Stomach (tissue), 8 donors: ENCODE measurements at regions not wholly inside any gene's neighbourhood (a gene's known extent, or its start where the extent isn't known, plus 50 kb on each side); places are given as distances from the start of the nearest gene placed in this dataset.
"Not testable (repeated sequence)": the region's sequence is repeated elsewhere in the genome, so short reads cannot be mapped to it uniquely, and the experiment has no call there.

Source experiments
- DNase-seq, 2 donors: peaks; one replicate each; pipeline versions ENCODE4 v3.0.0 to v3.0.0-alpha.2; 2013 to 2019
- H3K27ac ChIP-seq, 5 donors: fragments of 200-600 bp in 4 of 5; sonication (generic) in 4 of 5; one replicate each; pipeline ENCODE4 v1.5.1; 2013 to 2019; ENCODE audit warnings: mild to moderate bottlenecking in 1 of 5, moderate library complexity in 1 of 5
- H3K27me3 ChIP-seq, 3 donors: fragments of 200-600 bp; sonication (generic); one replicate each; pipeline ENCODE4 v1.5.1; 2017 to 2019; ENCODE audit warnings: mixed run types in 1 of 3
- H3K36me3 ChIP-seq, 4 donors: fragments of 200-600 bp; sonication (generic); 1 replicate in 3 of 4; 2 replicates in 1 of 4; pipeline ENCODE4 v1.5.1; 2016 to 2019
- H3K4me1 ChIP-seq, 4 donors: fragments of 200-600 bp; sonication (generic); one replicate each; pipeline ENCODE4 v1.5.1; 2016 to 2019
- H3K4me3 ChIP-seq, 4 donors: fragments of 200-600 bp; sonication (generic) in 3 of 4; one replicate each; pipeline ENCODE4 v1.5.1; 2016 to 2019; ENCODE audit warnings: mild to moderate bottlenecking in 1 of 4
- H3K9me3 ChIP-seq, 4 donors: fragments of 200-600 bp; sonication (generic); one replicate each; pipeline ENCODE4 v1.5.1; 2016 to 2019
- EP300 ChIP-seq: sonication (generic); formaldehyde crosslinking; IDR thresholded peaks from one replicate; pipeline ENCODE4 v1.6.1; 2017; ENCODE audit warnings: antibody characterized with exemption
- POLR2A ChIP-seq, 4 donors: fragments of 450-650 bp; IDR thresholded peaks; one replicate each; pipeline ENCODE4 v1.6.1; 2016; ENCODE audit warnings: antibody characterized with exemption in 4 of 4, control low read depth in 2 of 4, mild to moderate bottlenecking in 1 of 4, moderate library complexity in 1 of 4
- POLR2AphosphoS5 ChIP-seq, 3 donors: sonication (generic); formaldehyde crosslinking; IDR thresholded peaks; one replicate each; pipeline ENCODE4 v1.6.1; 2016; ENCODE audit warnings: antibody characterized with exemption in 3 of 3
- WGBS, 5 donors: extraction: QIAGEN DNeasy Blood & Tissue Kit in 3 of 5; methylation state at CpG; one replicate each; pipeline versions ENCODE4 v1.1.5 to v1.1.7; 2013 to 2018; 5-methylcytosine and 5-hydroxymethylcytosine counted together
- intact Hi-C: fragments of 100-400 bp; cut with DNase I; formaldehyde crosslinking; loops from one replicate; pipeline ENCODE4 v1.15.1; 2023; ENCODE audit warnings: low total_unique reads
- TF ChIP-seq, protein P1 (sequence below), 7 experiments: fragments of 450-650 bp in 4 of 7; fragments of 200-600 bp in 3 of 7; sonication (generic) in 3 of 7; IDR thresholded peaks; one replicate each; pipeline ENCODE4 v1.5.1; 2016 to 2019; ENCODE audit warnings: antibody characterized with exemption in 7 of 7, control low read depth in 2 of 7, mild to moderate bottlenecking in 1 of 7
- donor health status: healthy with polysubstance abuse.
- donor health status: Bipolar disorder and iron deficiency.
- donor health status: healthy.

DNA sequence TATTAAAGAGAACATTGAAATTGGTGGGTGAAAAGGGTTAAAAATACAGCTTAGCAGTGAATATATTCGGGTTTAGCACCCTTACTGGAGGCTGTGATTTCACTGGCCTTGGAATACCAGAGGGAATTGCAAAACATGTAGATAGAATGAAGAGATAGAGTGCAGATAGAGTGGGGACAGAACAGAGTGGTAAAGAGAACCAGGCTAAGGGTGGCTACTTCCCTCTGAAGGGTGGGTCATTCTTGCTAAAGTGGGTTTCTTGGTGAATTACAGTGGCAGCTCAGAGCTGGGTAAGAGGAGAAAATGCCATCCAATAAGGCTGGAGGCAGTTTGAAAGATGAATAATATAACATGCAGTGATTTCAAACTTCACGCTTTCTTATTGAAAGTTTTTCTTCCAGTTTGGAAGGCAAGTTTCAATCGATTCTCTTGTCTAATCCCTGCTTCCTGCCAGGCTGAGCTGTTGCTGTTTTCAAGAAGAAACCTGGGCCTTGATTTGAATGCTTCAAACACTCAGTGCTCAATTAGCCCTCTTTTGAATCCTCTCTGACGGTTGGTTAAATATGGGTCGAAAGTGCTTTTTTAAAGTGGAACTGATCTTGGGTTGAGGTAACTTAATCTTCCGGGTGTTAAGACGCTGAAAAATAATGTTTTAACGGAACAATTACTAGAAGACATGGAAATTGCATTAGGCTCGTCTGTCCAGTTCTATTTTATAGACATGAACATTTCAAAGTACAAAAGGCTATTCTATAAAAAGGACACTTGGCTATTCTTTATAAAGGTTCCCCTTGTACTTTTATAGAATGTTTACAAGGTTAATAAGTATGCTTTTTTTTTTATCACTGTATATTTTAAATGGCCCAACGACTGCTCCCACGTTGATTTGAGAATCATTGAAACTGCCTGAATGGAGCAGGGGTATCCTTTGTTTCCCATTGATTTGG is 203.3 kb downstream of the BCAS1 start:
- peak overlapping the region; percentile 71 to 91 (median 83) for H3K27ac ChIP-seq
- 16 to 33% (median 22%) methylated on average over 11 of the region's 11 CpGs for WGBS, 5 donors
- no peaks in the 10 kb centered on the region for H3K9me3 ChIP-seq
- intact Hi-C loops = no loop called here
- no peak overlapping the region for H3K4me3 ChIP-seq
- peaks cover 38 to 77% (median 61%) of the 10 kb centered on the region in 4 donors for H3K4me1 ChIP-seq
- no peak for DNase-seq
- TF ChIP-seq POLR2AphosphoS5 (IDR thresholded peaks at IDR 0.05) (no peak), POLR2A (IDR thresholded peaks at IDR 0.05) (no peak), EP300 (no peak)
- TF ChIP-seq, protein P1, sequence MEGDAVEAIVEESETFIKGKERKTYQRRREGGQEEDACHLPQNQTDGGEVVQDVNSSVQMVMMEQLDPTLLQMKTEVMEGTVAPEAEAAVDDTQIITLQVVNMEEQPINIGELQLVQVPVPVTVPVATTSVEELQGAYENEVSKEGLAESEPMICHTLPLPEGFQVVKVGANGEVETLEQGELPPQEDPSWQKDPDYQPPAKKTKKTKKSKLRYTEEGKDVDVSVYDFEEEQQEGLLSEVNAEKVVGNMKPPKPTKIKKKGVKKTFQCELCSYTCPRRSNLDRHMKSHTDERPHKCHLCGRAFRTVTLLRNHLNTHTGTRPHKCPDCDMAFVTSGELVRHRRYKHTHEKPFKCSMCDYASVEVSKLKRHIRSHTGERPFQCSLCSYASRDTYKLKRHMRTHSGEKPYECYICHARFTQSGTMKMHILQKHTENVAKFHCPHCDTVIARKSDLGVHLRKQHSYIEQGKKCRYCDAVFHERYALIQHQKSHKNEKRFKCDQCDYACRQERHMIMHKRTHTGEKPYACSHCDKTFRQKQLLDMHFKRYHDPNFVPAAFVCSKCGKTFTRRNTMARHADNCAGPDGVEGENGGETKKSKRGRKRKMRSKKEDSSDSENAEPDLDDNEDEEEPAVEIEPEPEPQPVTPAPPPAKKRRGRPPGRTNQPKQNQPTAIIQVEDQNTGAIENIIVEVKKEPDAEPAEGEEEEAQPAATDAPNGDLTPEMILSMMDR (IDR thresholded peaks at IDR 0.05) = no peak
- no peaks in the 10 kb centered on the region for H3K36me3 ChIP-seq
- no peaks in the 10 kb centered on the region for H3K27me3 ChIP-seq

DNA sequence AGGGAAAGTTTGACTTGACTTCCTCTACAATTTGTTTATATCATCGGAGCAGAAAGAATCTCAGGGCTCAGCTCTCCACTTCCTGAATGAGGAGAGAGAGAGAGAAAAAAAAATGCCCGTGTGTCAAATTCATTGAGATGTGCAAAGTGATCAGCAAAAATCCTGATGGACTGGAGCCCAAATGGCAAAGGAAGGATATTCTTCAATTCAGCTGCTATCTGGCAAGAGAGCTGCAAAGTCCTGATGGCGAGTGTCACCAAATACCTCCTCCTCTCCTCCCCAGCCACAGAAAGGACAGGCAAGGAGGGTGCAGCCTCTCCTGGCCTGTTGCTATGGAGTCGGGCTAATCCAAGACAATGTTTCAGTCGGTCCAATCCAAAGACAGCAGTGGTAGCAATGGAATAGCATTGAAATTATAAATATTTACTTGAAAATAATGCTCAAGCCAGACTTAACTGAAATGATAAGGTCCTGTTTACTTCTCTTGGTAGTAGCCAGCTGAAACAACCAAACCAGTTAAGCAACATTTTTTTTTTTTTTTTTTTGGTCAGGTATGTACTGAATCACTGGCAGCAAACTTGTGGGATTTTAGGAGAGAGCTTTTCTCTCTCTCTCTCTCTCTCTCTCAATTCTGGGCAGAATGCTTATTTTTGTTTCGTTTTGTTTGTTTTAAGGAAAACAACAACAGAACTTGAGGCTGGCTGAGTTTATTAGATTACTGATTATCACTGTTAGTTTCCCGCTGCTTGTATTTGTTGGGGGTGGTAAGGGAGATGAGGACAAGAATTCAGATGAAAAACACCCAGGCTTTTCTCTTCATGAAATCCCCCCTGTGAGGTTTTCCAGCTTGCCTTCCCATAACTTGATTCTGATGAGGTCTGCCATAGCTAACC is 204.2 kb downstream of the BCAS1 start:
- DNase-seq = peak; percentile 60 to 84
- Histone ChIP-seq H3K9me3 (no peaks in the 10 kb centered on the region), H3K27ac (peak overlapping the region; percentile 71 to 95 (median 83)), H3K27me3 (no peaks in the 10 kb centered on the region), H3K4me1 (peaks cover 38 to 70% (median 57%) of the 10 kb centered on the region in 4 donors), H3K36me3 (no peaks in the 10 kb centered on the region), H3K4me3 (peak overlapping the region in 1 of 4 donors; percentile 15)
- intact Hi-C loops = no loop called here
- WGBS, 5 donors = 7 to 12% (median 10%) methylated on average over 7 of the region's 7 CpGs
- TF ChIP-seq POLR2A (IDR thresholded peaks at IDR 0.05) (no peak), EP300 (no peak), POLR2AphosphoS5 (IDR thresholded peaks at IDR 0.05) (peak in 1 of 3 donors; percentile 56)

DNA sequence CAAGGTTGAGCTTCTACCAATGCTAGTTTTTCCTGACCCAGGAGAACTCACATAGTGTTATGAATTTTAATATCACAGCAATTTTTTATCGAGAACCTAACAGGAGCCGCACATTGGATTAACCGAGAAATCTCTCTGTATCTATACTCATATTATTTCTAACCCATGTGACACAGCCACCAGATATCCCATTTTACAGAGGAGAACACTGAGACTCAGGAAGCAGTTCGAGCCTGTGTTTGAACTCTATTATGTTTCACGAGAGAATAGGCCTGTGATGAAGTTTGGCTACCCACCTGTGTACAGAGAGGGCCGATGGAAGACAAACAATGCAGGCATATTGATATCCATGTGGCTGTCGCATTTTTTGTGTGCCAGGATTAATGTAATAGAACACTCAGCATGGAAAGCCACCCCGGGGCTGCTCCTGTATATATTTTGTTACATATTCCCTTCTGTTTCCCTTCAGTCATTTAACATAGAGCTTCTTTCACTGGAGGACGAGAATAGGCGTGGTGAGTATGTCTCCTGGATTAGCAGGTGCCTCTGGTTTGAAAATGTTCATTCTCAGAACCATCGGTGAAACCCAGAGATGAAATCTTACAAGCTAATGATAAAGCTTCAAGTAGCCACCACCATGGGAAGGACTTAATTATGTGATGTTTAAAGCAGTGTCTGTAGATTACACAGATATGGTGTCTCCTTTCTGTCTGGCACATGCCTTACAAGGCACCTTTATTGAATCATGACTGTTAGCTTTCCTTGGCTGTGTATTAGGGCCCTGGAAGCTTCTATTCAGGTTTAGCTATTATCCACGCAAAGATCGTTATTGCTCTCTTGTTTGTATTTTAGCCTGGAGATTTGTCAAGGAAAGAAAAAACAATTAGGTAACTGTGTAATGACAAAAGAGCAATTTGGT is 205.4 kb downstream of the BCAS1 start:
- intact Hi-C loops, H3K27me3 ChIP-seq, H3K4me3 ChIP-seq, H3K9me3 ChIP-seq, H3K36me3 ChIP-seq, DNase-seq: not testable (repeated sequence)
- Histone ChIP-seq H3K27ac (peak overlapping the region; percentile 71 to 91 (median 82)), H3K4me1 (peaks cover 38 to 59% (median 51%) of the 10 kb centered on the region in 4 donors)
- WGBS, 5 donors = 38 to 62% (median 39%) methylated on average over 13 of the region's 13 CpGs

DNA sequence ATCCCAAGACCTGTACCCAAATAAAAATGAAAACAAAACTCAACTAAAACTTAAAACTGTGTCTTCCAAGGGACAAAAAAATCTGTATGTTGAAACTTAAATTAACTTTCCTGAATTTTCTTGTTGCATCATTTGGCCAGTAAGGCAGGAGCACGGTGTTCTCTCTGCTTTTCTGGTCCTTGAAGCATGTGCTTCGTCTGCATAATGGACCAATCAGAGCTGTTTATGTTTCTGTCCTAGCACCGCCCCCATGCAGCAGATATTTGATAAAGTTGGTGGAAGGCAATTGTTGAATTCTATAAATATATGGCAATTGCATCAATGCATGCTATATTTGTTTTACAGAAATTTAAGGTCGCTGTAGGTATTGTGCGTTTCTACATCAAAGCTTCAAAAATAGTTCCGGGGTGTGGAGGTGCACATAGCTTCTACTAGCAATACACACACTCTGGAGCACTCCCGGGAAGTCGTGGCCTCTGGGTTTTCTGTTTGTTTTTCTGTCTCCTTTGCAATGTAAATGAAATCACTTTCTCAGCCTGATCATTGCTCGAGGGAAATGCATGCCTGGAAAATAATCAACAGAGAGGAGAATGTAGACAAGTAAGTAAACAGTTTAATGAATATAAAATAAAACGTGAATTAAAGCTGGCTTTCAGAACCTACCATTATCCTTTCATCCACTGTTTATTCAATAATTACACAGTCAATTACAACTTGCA is 206.3 kb downstream of the BCAS1 start:
- 22 to 42% (median 29%) methylated on average over 10 of the region's 10 CpGs for WGBS, 5 donors

DNA sequence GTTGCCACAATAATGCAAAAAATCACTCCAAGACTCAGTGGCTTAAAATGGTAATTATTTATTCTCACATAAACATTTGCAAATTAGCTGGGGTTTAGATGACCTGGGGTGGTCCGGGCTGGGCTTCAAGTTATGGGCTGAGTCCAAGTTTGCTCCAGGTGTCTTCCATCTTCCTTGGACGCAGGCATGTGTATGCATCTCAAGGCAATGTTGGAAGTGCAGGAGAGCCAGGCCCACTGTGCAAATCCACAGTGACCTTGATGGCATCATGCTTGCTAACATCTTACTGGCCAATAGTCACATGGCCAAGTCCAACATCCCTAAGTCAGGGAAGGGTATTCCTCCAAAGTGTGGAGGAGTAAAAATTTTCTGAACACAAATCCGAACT is 206.9 kb downstream of the BCAS1 start:
- H3K4me3 ChIP-seq, DNase-seq, intact Hi-C loops, H3K36me3 ChIP-seq, H3K27me3 ChIP-seq, H3K9me3 ChIP-seq: not testable (repeated sequence)
- WGBS, 5 donors = 57 to 72% (median 70%) methylated on average over 3 of the region's 3 CpGs
- peaks cover 34 to 51% (median 46%) of the 10 kb centered on the region in 4 donors for H3K4me1 ChIP-seq
- peak overlapping the region in 2 of 5 donors; percentile 4 to 91 for H3K27ac ChIP-seq

More for the DNA sequence above, 206.3 kb downstream of the BCAS1 start:
- H3K36me3 ChIP-seq, intact Hi-C loops, H3K4me3 ChIP-seq, H3K27me3 ChIP-seq, DNase-seq, H3K9me3 ChIP-seq: not testable (repeated sequence)
- Histone ChIP-seq H3K27ac (peak overlapping the region in 3 of 5 donors; percentile 4 to 91 (median 71)), H3K4me1 (peaks cover 34 to 50% (median 46%) of the 10 kb centered on the region in 4 donors)

DNA sequence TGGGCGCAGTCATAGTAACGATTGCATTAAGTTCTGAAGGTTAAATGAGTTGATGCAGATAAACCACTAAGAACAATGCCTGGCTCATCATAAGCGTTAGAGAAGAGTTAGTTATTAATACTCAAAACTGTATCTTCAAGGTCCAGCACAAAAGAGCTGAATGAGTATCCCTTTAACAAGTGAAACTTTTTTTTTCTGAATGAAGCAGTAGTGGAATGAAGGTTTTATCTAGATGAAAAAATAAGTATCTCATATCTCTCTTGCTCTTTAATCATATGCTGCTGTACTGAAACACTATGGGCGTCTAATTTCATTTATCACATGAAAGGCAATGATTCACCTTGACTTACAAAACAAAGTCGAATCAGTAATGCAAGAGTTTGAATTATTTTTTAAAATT is 207.4 kb downstream of the BCAS1 start:
- H3K27me3 ChIP-seq, H3K27ac ChIP-seq, H3K36me3 ChIP-seq, H3K9me3 ChIP-seq, H3K4me3 ChIP-seq, DNase-seq, intact Hi-C loops: not testable (repeated sequence)
- H3K4me1 ChIP-seq = peaks cover 37 to 55% (median 50%) of the 10 kb centered on the region in 4 donors
- WGBS, 5 donors = 63 to 77% (median 70%) methylated on average over 5 of the region's 5 CpGs

DNA sequence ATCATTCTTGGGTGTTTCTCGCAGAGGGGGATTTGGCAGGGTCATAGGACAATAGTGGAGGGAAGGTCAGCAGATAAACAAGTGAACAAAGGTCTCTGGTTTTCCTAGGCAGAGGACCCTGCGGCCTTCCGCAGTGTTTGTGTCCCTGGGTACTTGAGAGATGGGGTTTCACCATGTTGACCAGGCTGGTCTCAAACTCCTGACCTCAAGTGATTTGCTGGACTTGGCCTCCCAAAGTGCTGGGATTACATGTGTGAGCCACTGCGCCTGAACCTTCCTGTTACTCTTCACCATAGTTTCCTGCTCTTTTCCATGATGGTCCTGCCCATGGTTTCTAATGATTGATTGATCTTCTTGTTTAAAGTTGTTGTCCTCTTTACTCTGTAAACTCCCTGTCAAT is 207.9 kb downstream of the BCAS1 start:
- WGBS, 5 donors = 90 to 99% (median 96%) methylated on average over 4 of the region's 4 CpGs
- H3K27me3 ChIP-seq, H3K9me3 ChIP-seq, H3K27ac ChIP-seq, H3K36me3 ChIP-seq, H3K4me3 ChIP-seq, DNase-seq, intact Hi-C loops: not testable (repeated sequence)
- peaks cover 37 to 55% (median 50%) of the 10 kb centered on the region in 4 donors for H3K4me1 ChIP-seq

DNA sequence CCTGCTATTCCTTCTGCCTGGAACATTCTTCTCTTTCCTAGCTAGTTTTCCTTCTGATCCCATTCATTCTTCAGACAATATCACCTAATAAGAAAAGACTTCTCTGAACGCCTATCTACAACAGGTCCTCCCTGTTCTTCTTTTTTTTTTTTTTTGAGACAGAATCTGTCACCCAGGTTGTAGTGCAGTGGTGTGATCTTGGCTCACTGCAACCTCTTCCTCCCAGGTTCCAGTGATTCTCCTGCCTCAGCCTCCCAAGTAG is 208.3 kb downstream of the BCAS1 start:
- peaks cover 33 to 51% (median 47%) of the 10 kb centered on the region in 4 donors for H3K4me1 ChIP-seq
- DNase-seq, intact Hi-C loops, H3K9me3 ChIP-seq, H3K27me3 ChIP-seq, H3K27ac ChIP-seq, H3K36me3 ChIP-seq, H3K4me3 ChIP-seq: not testable (repeated sequence)
- WGBS, 5 donors = 89 to 100% (median 94%) methylated on average over 1 of the region's 1 CpG
